HEK293 (cell line): ENCODE measurements at regions not wholly inside any gene's neighbourhood (a gene's known extent, or its start where the extent isn't known, plus 50 kb on each side); places are given as distances from the start of the nearest gene placed in this dataset.
A peak's percentile ranks its signal among the peaks of the same experiment; 100 is the strongest.

ENCODE experiments used
- CTCF ChIA-PET: fragments of 350-600 bp; formaldehyde crosslinking; extraction: SDS; loops from one replicate; lab custom pipeline; 2021; ENCODE audit warnings: antibody characterized with exemption; lab: Yijun Ruan, JAX
- POLR2A ChIA-PET: fragments of 300-600 bp; formaldehyde crosslinking; extraction: SDS; loops from one replicate; lab custom pipeline; 2020; ENCODE audit warnings: antibody characterized with exemption, inconsistent platforms; lab: Yijun Ruan, JAX
- H3K27ac ChIP-seq: fragments of 200-500 bp; sonication (Bioruptor generic); 2 replicates; pipeline ENCODE4 v1.5.1; 2014; ENCODE audit warnings: low read depth, low read length, control low read depth, inconsistent platforms; ENCODE audit errors: extremely low read depth
- H3K36me3 ChIP-seq, 2 experiments: fragments of 200-500 bp in 1 of 2; sonication (Bioruptor generic) in 1 of 2; 1 replicate in 1 of 2; 2 replicates in 1 of 2; pipeline ENCODE4 v1.5.1; 2014 to 2017; ENCODE audit warnings: inconsistent platforms in 2 of 2, low read length in 2 of 2; ENCODE audit not compliant: control insufficient read depth in 2 of 2, insufficient read depth in 1 of 2
- H3K4me1 ChIP-seq: fragments of 200-500 bp; sonication (Bioruptor generic); 2 replicates; pipeline ENCODE4 v1.5.1; 2014; ENCODE audit warnings: mild to moderate bottlenecking, low read length, inconsistent platforms; ENCODE audit not compliant: control insufficient read depth, insufficient read depth
- H3K4me3 ChIP-seq: 2 replicates; pipeline ENCODE4 v1.5.1; 2011; ENCODE audit warnings: low read depth, mild to moderate bottlenecking, control low read depth, low read length, moderate library complexity
- H3K9me3 ChIP-seq: fragments of 200-500 bp; sonication (Bioruptor generic); 2 replicates; pipeline ENCODE4 v1.5.1; 2014; ENCODE audit warnings: low read depth, low read length, inconsistent platforms; ENCODE audit not compliant: control insufficient read depth, insufficient read depth
- GLIS1 ChIP-seq: fragments of 450-650 bp; formaldehyde crosslinking; IDR thresholded peaks from 2 replicates; pipeline ENCODE4 v1.5.1; 2016; ENCODE audit warnings: missing biosample characterization, missing genetic modification characterization
- KLF10 ChIP-seq: fragments of 450-650 bp; IDR thresholded peaks from 2 replicates; pipeline ENCODE4 v1.5.1; 2018; ENCODE audit warnings: missing biosample characterization, mild to moderate bottlenecking, missing genetic modification characterization
- MEIS1 ChIP-seq: sonication (generic); formaldehyde crosslinking; IDR thresholded peaks from 2 replicates; pipeline ENCODE4 v1.8.1; 2022; ENCODE audit warnings: missing genetic modification reagents, mild to moderate bottlenecking, borderline replicate concordance
- RBAK ChIP-seq: fragments of 450-650 bp; formaldehyde crosslinking; IDR thresholded peaks from 2 replicates; pipeline ENCODE4 v1.5.1; 2016; ENCODE audit warnings: missing biosample characterization, missing genetic modification characterization
- SP2 ChIP-seq: fragments of 450-650 bp; formaldehyde crosslinking; IDR thresholded peaks from 2 replicates; pipeline ENCODE4 v1.5.1; 2016; ENCODE audit warnings: missing biosample characterization, missing genetic modification characterization
- ZNF10 ChIP-seq: fragments of 450-650 bp; formaldehyde crosslinking; IDR thresholded peaks from 2 replicates; pipeline ENCODE4 v1.5.1; 2017; ENCODE audit warnings: missing biosample characterization, missing genetic modification characterization
- ZNF202 ChIP-seq: fragments of 450-650 bp; formaldehyde crosslinking; IDR thresholded peaks from 2 replicates; pipeline ENCODE4 v1.5.1; 2016; ENCODE audit warnings: missing biosample characterization, missing genetic modification characterization, borderline replicate concordance
- ZNF23 ChIP-seq: fragments of 450-650 bp; formaldehyde crosslinking; IDR thresholded peaks from 2 replicates; pipeline ENCODE4 v1.5.1; 2016; ENCODE audit warnings: missing biosample characterization, missing genetic modification characterization, borderline replicate concordance
- ZNF239 ChIP-seq: fragments of 450-650 bp; formaldehyde crosslinking; IDR thresholded peaks from 2 replicates; pipeline ENCODE4 v1.5.1; 2016; ENCODE audit warnings: missing biosample characterization, missing genetic modification characterization
- ZNF521 ChIP-seq: fragments of 450-650 bp; formaldehyde crosslinking; IDR thresholded peaks from 2 replicates; pipeline ENCODE4 v1.5.1; 2017; ENCODE audit warnings: missing biosample characterization, mild to moderate bottlenecking, missing genetic modification characterization
- ZNF571 ChIP-seq: fragments of 450-650 bp; formaldehyde crosslinking; IDR thresholded peaks from 2 replicates; pipeline ENCODE4 v1.5.0; 2017; ENCODE audit warnings: missing biosample characterization, missing genetic modification characterization
- ZNF654 ChIP-seq: fragments of 450-650 bp; formaldehyde crosslinking; IDR thresholded peaks from 2 replicates; pipeline ENCODE4 v1.5.1; 2016; ENCODE audit warnings: low read depth, missing biosample characterization, missing genetic modification characterization
- ZNF677 ChIP-seq: fragments of 450-650 bp; IDR thresholded peaks from 2 replicates; pipeline ENCODE4 v1.5.0; 2018; ENCODE audit warnings: missing biosample characterization, mild to moderate bottlenecking, missing genetic modification characterization, moderate library complexity
- ZNF747 ChIP-seq: fragments of 450-650 bp; formaldehyde crosslinking; IDR thresholded peaks from 2 replicates; pipeline ENCODE4 v1.5.1; 2016; ENCODE audit warnings: missing biosample characterization, missing genetic modification characterization
- ZNF792 ChIP-seq: fragments of 450-650 bp; formaldehyde crosslinking; IDR thresholded peaks from 2 replicates; pipeline ENCODE4 v1.5.1; 2016; ENCODE audit warnings: missing biosample characterization, missing genetic modification characterization
- TF ChIP-seq, protein P1 (sequence below): fragments of 450-650 bp; formaldehyde crosslinking; IDR thresholded peaks from 2 replicates; pipeline ENCODE4 v1.5.1; 2017; ENCODE audit warnings: missing biosample characterization, missing genetic modification characterization
- TF ChIP-seq, protein P2 (sequence below): fragments of 450-650 bp; formaldehyde crosslinking; IDR thresholded peaks from 2 replicates; pipeline ENCODE4 v1.5.1; 2016; ENCODE audit warnings: missing biosample characterization, missing genetic modification characterization
- TF ChIP-seq, protein P3 (sequence below): fragments of 450-650 bp; formaldehyde crosslinking; IDR thresholded peaks from 2 replicates; pipeline ENCODE4 v1.5.1; 2016; ENCODE audit warnings: missing biosample characterization, missing genetic modification characterization
- TF ChIP-seq, protein P4 (sequence below): IDR thresholded peaks from 2 replicates; pipeline ENCODE4 v1.6.1; 2011; ENCODE audit warnings: mild to moderate bottlenecking, low read depth, low read length, borderline replicate concordance

DNA sequence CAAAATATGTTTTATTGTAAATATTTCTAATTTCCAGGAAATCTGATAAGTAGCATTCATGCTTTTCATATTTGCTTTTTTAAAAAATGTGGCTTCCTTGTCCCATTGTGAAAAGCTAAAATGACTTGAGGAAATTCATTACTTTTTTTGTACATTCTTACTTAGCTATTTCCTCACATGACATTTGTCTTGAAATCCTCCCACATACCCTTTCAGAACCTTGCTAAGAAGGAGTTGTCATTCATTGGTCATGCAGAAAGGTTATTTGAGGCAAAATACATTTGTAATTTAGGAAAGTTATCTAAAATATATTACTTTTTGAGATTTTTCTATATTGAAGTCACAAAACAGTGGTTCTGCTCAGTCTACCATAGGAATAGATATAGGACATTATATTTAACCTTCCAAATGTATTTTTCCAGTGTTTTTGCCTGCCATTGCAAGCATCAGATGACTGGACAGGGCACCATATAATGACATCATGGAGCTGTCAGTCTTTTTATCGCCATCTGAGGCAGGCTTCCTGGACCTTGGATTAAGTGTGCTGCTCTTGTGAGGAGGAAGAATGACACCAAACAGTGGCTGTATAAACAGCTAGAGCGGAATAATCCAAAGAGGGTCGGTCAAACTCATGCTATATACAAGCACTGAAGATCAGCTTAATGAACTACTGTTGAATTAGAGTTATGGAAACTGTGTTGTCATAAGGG, 109.4 kb upstream of the HCRTR2 start:
- ChIA-PET POLR2A (no interaction called here), CTCF (interaction anchor here (0.7 to 2.4 kb wide), 4 partner anchors 8 to 1079 kb away, joined by 3 to 12 read pairs (median 4); no protein-coding TSS in a partner anchor)
- Histone ChIP-seq H3K4me3 (no peak overlapping the region), H3K4me1 (no peaks in the 10 kb centered on the region), H3K9me3 (peaks cover 3% of the 10 kb centered on the region; the same call in 1 of the 2 replicates), H3K36me3 (no peaks in the 10 kb centered on the region), H3K27ac (no peak overlapping the region)
- no peak for TF ChIP-seq KLF10
- TF ChIP-seq ZNF792 (tag by site-specific recombination) = no peak
- TF ChIP-seq ZNF202 = no peak
- TF ChIP-seq, protein P1, sequence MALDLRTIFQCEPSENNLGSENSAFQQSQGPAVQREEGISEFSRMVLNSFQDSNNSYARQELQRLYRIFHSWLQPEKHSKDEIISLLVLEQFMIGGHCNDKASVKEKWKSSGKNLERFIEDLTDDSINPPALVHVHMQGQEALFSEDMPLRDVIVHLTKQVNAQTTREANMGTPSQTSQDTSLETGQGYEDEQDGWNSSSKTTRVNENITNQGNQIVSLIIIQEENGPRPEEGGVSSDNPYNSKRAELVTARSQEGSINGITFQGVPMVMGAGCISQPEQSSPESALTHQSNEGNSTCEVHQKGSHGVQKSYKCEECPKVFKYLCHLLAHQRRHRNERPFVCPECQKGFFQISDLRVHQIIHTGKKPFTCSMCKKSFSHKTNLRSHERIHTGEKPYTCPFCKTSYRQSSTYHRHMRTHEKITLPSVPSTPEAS (tag by site-specific recombination) = no peak
- TF ChIP-seq ZNF571 (tag by site-specific recombination) = no peak
- TF ChIP-seq ZNF677 = no peak
- TF ChIP-seq, protein P2, sequence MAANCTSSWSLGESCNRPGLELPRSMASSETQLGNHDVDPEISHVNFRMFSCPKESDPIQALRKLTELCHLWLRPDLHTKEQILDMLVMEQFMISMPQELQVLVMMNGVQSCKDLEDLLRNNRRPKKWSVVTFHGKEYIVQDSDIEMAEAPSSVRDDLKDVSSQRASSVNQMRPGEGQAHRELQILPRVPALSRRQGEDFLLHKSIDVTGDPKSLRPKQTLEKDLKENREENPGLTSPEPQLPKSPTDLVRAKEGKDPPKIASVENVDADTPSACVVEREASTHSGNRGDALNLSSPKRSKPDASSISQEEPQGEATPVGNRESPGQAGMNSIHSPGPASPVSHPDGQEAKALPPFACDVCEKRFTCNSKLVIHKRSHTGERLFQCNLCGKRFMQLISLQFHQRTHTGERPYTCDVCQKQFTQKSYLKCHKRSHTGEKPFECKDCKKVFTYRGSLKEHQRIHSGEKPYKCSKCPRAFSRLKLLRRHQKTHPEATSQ (tag by site-specific recombination) = no peak
- TF ChIP-seq, protein P3, sequence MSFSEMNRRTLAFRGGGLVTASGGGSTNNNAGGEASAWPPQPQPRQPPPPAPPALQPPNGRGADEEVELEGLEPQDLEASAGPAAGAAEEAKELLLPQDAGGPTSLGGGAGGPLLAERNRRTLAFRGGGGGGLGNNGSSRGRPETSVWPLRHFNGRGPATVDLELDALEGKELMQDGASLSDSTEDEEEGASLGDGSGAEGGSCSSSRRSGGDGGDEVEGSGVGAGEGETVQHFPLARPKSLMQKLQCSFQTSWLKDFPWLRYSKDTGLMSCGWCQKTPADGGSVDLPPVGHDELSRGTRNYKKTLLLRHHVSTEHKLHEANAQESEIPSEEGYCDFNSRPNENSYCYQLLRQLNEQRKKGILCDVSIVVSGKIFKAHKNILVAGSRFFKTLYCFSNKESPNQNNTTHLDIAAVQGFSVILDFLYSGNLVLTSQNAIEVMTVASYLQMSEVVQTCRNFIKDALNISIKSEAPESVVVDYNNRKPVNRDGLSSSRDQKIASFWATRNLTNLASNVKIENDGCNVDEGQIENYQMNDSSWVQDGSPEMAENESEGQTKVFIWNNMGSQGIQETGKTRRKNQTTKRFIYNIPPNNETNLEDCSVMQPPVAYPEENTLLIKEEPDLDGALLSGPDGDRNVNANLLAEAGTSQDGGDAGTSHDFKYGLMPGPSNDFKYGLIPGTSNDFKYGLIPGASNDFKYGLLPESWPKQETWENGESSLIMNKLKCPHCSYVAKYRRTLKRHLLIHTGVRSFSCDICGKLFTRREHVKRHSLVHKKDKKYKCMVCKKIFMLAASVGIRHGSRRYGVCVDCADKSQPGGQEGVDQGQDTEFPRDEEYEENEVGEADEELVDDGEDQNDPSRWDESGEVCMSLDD (tag by site-specific recombination) = no peak
- TF ChIP-seq ZNF239 = no peak
- TF ChIP-seq, protein P4, sequence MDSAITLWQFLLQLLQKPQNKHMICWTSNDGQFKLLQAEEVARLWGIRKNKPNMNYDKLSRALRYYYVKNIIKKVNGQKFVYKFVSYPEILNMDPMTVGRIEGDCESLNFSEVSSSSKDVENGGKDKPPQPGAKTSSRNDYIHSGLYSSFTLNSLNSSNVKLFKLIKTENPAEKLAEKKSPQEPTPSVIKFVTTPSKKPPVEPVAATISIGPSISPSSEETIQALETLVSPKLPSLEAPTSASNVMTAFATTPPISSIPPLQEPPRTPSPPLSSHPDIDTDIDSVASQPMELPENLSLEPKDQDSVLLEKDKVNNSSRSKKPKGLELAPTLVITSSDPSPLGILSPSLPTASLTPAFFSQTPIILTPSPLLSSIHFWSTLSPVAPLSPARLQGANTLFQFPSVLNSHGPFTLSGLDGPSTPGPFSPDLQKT = no peak
- no peak for TF ChIP-seq MEIS1 (CRISPR knock-in tag)
- TF ChIP-seq ZNF747 (tag by site-specific recombination) = no peak

DNA sequence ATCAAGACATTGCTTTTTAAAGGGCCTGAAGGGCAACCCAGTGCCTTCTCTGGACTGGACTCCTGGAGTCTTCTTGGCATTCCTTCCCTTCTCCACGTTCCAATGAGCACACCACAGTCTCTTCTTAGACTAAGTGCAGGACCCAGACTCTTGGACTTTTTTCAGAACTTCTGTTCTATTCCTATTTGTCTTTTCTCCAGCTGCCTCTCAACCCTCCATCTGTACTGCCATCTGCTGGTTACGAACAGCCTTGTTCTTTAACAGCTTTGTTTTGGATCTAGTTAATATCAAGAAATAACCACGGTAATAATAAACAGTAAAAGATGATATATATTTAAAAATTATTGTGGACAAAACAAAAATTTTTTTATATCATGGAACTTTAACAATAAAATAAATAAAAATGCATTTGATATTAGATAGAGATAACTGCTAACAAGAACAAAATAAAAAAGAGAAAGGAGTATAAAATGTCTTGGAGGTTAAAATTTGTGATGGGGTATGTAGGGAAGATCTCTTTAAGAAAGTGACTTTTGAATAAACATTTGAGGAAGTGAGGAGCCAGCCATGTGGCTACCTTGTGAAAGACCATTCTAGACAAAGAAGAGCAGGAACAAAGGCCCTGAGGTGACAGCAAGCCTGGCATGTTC, 105.1 kb upstream of the HCRTR2 start:
- Histone ChIP-seq H3K36me3 (no peaks in the 10 kb centered on the region), H3K27ac (no peak overlapping the region), H3K4me1 (no peaks in the 10 kb centered on the region), H3K4me3 (no peak overlapping the region), H3K9me3 (no peaks in the 10 kb centered on the region)
- POLR2A ChIA-PET = no interaction called here
- TF ChIP-seq ZNF521 (tag by site-specific recombination) (no peak), ZNF10 (tag by site-specific recombination) (no peak), SP2 (no peak), ZNF654 (peak; percentile 68), GLIS1 (tag by site-specific recombination) (no peak), ZNF571 (tag by site-specific recombination) (no peak), ZNF23 (tag by site-specific recombination) (no peak), RBAK (no peak)
- CTCF ChIA-PET = interaction anchor here (0.6 to 1.9 kb wide), 20 partner anchors 11 to 1083 kb away, joined by 3 to 16 read pairs (median 4); no protein-coding TSS in a partner anchor
